Keratinocyte (primary cell): ENCODE measurements at regions not wholly inside any gene's neighbourhood (a gene's known extent, or its start where the extent isn't known, plus 50 kb on each side); places are given as distances from the start of the nearest gene placed in this dataset.

Experiments
- DNase-seq: peaks from one replicate; pipeline ENCODE4 v3.0.0-alpha.2; 2011; ENCODE audit warnings: low read depth, missing footprints, low spot score
- FAIRE-seq: peaks from 2 replicates; lab custom pipeline; 2011; peaks lifted over from hg19 to GRCh38; lab: Jason Lieb, UNC
- H2AFZ ChIP-seq: 2 replicates; pipeline ENCODE4 v1.6.0; 2012; ENCODE audit warnings: low read length, control low read depth, inconsistent platforms; ENCODE audit not compliant: control insufficient read depth
- H3K27ac ChIP-seq: 2 replicates; pipeline ENCODE4 v1.5.1; 2011; ENCODE audit warnings: low read length; ENCODE audit not compliant: control insufficient read depth, insufficient read depth
- H3K27me3 ChIP-seq: 3 replicates; pipeline ENCODE4 v1.6.0; 2011; ENCODE audit warnings: low read length; ENCODE audit not compliant: control insufficient read depth, insufficient read depth; ENCODE audit errors: extremely low read depth
- H3K36me3 ChIP-seq, 2 experiments: 2 replicates in 1 of 2; 3 replicates in 1 of 2; pipeline ENCODE4 v1.5.1; 2011; ENCODE audit warnings: low read length in 2 of 2, mild to moderate bottlenecking in 1 of 2; ENCODE audit not compliant: control insufficient read depth in 2 of 2, insufficient read depth in 2 of 2; ENCODE audit errors: extremely low read depth in 1 of 2
- H3K4me1 ChIP-seq: 3 replicates; pipeline ENCODE4 v1.5.1; 2011; ENCODE audit warnings: low read length; ENCODE audit not compliant: control insufficient read depth, insufficient read depth; ENCODE audit errors: extremely low read depth
- H3K4me2 ChIP-seq: 3 replicates; pipeline ENCODE4 v1.6.0; 2011; ENCODE audit warnings: low read depth, low read length; ENCODE audit not compliant: control insufficient read depth, insufficient read depth; ENCODE audit errors: extremely low read depth
- H3K4me3 ChIP-seq, 3 experiments: fragments of 200-600 bp in 1 of 3; sonication (generic) in 1 of 3; 2 replicates in 2 of 3; 3 replicates in 1 of 3; pipeline ENCODE4 v1.5.1; 2011 to 2016; ENCODE audit warnings: low read length in 3 of 3, mild to moderate bottlenecking in 3 of 3, control low read depth in 2 of 3, inconsistent platforms in 1 of 3, low read depth in 1 of 3, mixed read lengths in 1 of 3, mixed run types in 1 of 3, moderate library complexity in 1 of 3; ENCODE audit not compliant: control insufficient read depth in 2 of 3, insufficient read depth in 2 of 3; ENCODE audit errors: extremely low read depth in 1 of 3
- H3K79me2 ChIP-seq: 2 replicates; pipeline ENCODE4 v1.6.0; 2012; ENCODE audit warnings: low read length; ENCODE audit not compliant: control insufficient read depth, insufficient read depth
- H3K9ac ChIP-seq: 3 replicates; pipeline ENCODE4 v1.6.0; 2011; ENCODE audit warnings: low read length; ENCODE audit not compliant: control insufficient read depth, insufficient read depth; ENCODE audit errors: extremely low read depth
- H3K9me1 ChIP-seq: 3 replicates; pipeline ENCODE4 v1.6.0; 2011; ENCODE audit warnings: low read length; ENCODE audit not compliant: control insufficient read depth, insufficient read depth; ENCODE audit errors: extremely low read depth
- H3K9me3 ChIP-seq: 2 replicates; pipeline ENCODE4 v1.5.1; 2012; ENCODE audit warnings: low read depth, low read length; ENCODE audit not compliant: control insufficient read depth
- H4K20me1 ChIP-seq: 3 replicates; pipeline ENCODE4 v1.6.0; 2011; ENCODE audit warnings: low read length; ENCODE audit not compliant: control insufficient read depth, insufficient read depth; ENCODE audit errors: extremely low read depth
- CTCF ChIP-seq, 3 experiments: IDR thresholded peaks in 1 of 3; conservative IDR thresholded peaks in 1 of 3; optimal IDR thresholded peaks in 1 of 3; 2 replicates in 2 of 3; 3 replicates in 1 of 3; pipeline versions ENCODE3 to v1.5.1; 2011; ENCODE audit warnings: low read length in 3 of 3, mild to moderate bottlenecking in 3 of 3, moderate library complexity in 2 of 3, control low read depth in 1 of 3, inconsistent platforms in 1 of 3; ENCODE audit not compliant: insufficient read depth in 2 of 3; ENCODE audit errors: extremely low read depth in 1 of 3
- EZH2 ChIP-seq: IDR thresholded peaks from one replicate; pipeline ENCODE4 v1.6.1; 2012; ENCODE audit warnings: inconsistent platforms, mild to moderate bottlenecking, low read length, moderate library complexity
- dilution Hi-C: fragments of 300-500 bp; cut with MboI; formaldehyde crosslinking; loops from one replicate; pipeline ENCODE4 v1.7.0; 2020; ENCODE audit warnings: low sequenced_read_pairs; ENCODE audit not compliant: extremely low pct_ligation_motif_present

- Histone ChIP-seq H3K9me1 (no peaks in the 10 kb centered on the region), H3K27ac (no peak overlapping the region), H3K9ac (no peak overlapping the region), H4K20me1 (no peaks in the 10 kb centered on the region), H3K4me2 (no peak overlapping the region), H2AFZ (no peak overlapping the region), H3K4me1 (no peaks in the 10 kb centered on the region), H3K4me3 (no peak overlapping the region), H3K79me2 (no peaks in the 10 kb centered on the region), H3K27me3 (no peaks in the 10 kb centered on the region), H3K9me3 (no peaks in the 10 kb centered on the region), H3K36me3 (no peaks in the 10 kb centered on the region)
- DNase-seq (no peak), FAIRE-seq (peak; percentile 34)
- no peak for TF ChIP-seq EZH2
- TF ChIP-seq CTCF (optimal IDR thresholded peaks at IDR 0.05 in 1 of 3, IDR thresholded peaks at IDR 0.05 in 1 of 3, conservative IDR thresholded peaks at IDR 0.05 in 1 of 3; ENCODE audit: extremely low read depth in 1 of 3, insufficient read depth in 2 of 3, low read length in 3 of 3): no peak
- dilution Hi-C loops: no loop called here
These were observed 357.4 kb upstream of the ATP11B start for GRCh38 chr3:182435860-182436259.

GRCh38 chr3:182436547-182436946 lies 356.8 kb upstream of the ATP11B start:
- Histone ChIP-seq H3K79me2 (no peaks in the 10 kb centered on the region), H3K27me3 (no peaks in the 10 kb centered on the region), H3K9me1 (no peaks in the 10 kb centered on the region), H3K9ac (no peak overlapping the region), H3K4me1 (no peaks in the 10 kb centered on the region), H3K36me3 (no peaks in the 10 kb centered on the region), H3K27ac (no peak overlapping the region), H3K4me3 (no peak overlapping the region), H3K4me2 (no peak overlapping the region), H2AFZ (no peak overlapping the region), H4K20me1 (no peaks in the 10 kb centered on the region), H3K9me3 (no peaks in the 10 kb centered on the region)
- DNase-seq (no peak), FAIRE-seq (no peak)
- dilution Hi-C loops: no loop called here
- no peak for TF ChIP-seq EZH2
- no peak for TF ChIP-seq CTCF (optimal IDR thresholded peaks at IDR 0.05 in 1 of 3, IDR thresholded peaks at IDR 0.05 in 1 of 3, conservative IDR thresholded peaks at IDR 0.05 in 1 of 3; ENCODE audit: extremely low read depth in 1 of 3, insufficient read depth in 2 of 3, low read length in 3 of 3)
